Esophagus muscularis mucosa (tissue), 4 donors: ENCODE measurements at regions not wholly inside any gene's neighbourhood (a gene's known extent, or its start where the extent isn't known, plus 50 kb on each side); places are given as distances from the start of the nearest gene placed in this dataset.

Source experiments
- DNase-seq: peaks from one replicate; pipeline ENCODE4 v3.0.0-alpha.2; 2017; ENCODE audit errors: extremely low spot score
- H3K27ac ChIP-seq, 4 donors: fragments of 200-600 bp; sonication (generic); replicated peaks in 1 of 4; 1 replicate in 3 of 4; 2 replicates in 1 of 4; pipeline ENCODE4 v1.5.1; 2016 to 2019; ENCODE audit warnings: mild to moderate bottlenecking in 1 of 4
- H3K27me3 ChIP-seq, 4 donors: fragments of 200-600 bp; sonication (generic); one replicate each; pipeline versions ENCODE4 v1.5.1 to v1.6.0; 2016 to 2019
- H3K36me3 ChIP-seq, 4 donors: fragments of 200-600 bp; sonication (generic); one replicate each; pipeline ENCODE4 v1.5.1; 2016 to 2019
- H3K4me1 ChIP-seq, 4 donors: fragments of 200-600 bp; sonication (generic); one replicate each; pipeline ENCODE4 v1.5.1; 2016 to 2019
- H3K4me3 ChIP-seq, 4 donors: fragments of 200-600 bp; sonication (generic); 1 replicate in 2 of 4; 2 replicates in 2 of 4; pipeline ENCODE4 v1.5.1; 2016 to 2019; ENCODE audit warnings: mild to moderate bottlenecking in 4 of 4, moderate library complexity in 1 of 4
- H3K9me3 ChIP-seq, 4 donors: fragments of 200-600 bp; sonication (generic); 1 replicate in 3 of 4; 2 replicates in 1 of 4; pipeline ENCODE4 v1.5.1; 2016 to 2019
- EP300 ChIP-seq: sonication (generic); formaldehyde crosslinking; IDR thresholded peaks from one replicate; pipeline ENCODE4 v1.6.1; 2017; ENCODE audit warnings: antibody characterized with exemption
- POLR2A ChIP-seq: fragments of 450-650 bp; IDR thresholded peaks from one replicate; pipeline ENCODE4 v1.6.1; 2017; ENCODE audit warnings: antibody characterized with exemption, moderate library complexity, mild to moderate bottlenecking, low read depth
- POLR2AphosphoS5 ChIP-seq, 2 donors: sonication (generic); formaldehyde crosslinking; IDR thresholded peaks; one replicate each; pipeline ENCODE4 v1.6.1; 2017; ENCODE audit warnings: antibody characterized with exemption in 2 of 2
- WGBS: methylation state at CpG from one replicate; pipeline ENCODE4 v1.1.5; 2018; 5-methylcytosine and 5-hydroxymethylcytosine counted together
- intact Hi-C: fragments of 100-400 bp; cut with DNase I; formaldehyde crosslinking; loops from one replicate; pipeline ENCODE4 v1.15.1; 2023
- TF ChIP-seq, protein P1 (sequence below), 3 experiments: fragments of 200-600 bp in 2 of 3; fragments of 450-650 bp in 1 of 3; sonication (generic) in 2 of 3; IDR thresholded peaks; one replicate each; pipeline ENCODE4 v1.5.1; 2017 to 2019; ENCODE audit warnings: antibody characterized with exemption in 3 of 3, mild to moderate bottlenecking in 2 of 3, moderate library complexity in 1 of 3

DNA sequence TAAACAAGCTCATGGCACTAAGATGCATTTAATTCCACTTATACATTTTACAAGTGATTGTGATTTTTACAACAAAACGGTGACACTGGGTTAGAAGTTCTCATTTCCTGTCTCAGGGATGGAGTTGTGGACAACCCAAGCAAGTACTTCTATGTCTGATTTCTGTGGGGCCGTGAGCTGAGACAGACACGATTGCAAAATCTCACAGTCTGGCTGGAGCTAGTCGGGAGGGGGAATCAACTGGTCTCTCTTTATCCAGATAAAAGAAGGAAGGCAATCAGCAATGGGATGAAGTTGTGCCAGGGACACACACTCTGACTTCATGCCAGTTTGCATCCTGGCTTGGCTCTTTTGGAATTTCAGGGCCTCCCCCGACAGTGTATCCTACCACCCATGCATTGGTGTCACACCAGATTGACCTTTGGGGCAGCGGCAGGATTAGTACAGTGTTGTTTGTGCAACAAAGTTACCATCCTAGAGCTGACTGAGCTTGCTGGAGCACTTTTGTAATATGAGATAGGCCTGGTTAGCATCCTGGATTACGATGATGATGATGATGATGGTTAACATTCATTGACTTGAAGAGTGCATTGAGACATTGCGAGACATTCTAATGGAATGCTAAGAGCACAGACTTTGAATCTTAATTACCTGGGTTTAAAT lies 98.8 kb downstream of the CTAGE1 start:
- Histone ChIP-seq H3K27me3 (no peaks in the 10 kb centered on the region), H3K27ac (no peak overlapping the region), H3K4me1 (peaks cover 0 to 10% (median 1%) of the 10 kb centered on the region in 4 donors), H3K36me3 (no peaks in the 10 kb centered on the region), H3K4me3 (no peak overlapping the region), H3K9me3 (no peaks in the 10 kb centered on the region)
- DNase-seq = no peak
- no peak for TF ChIP-seq POLR2A
- TF ChIP-seq POLR2AphosphoS5 (IDR thresholded peaks at IDR 0.05) = no peak
- 79% methylated on average over 8 of the region's 8 CpGs for WGBS
- intact Hi-C loops = no loop called here

DNA sequence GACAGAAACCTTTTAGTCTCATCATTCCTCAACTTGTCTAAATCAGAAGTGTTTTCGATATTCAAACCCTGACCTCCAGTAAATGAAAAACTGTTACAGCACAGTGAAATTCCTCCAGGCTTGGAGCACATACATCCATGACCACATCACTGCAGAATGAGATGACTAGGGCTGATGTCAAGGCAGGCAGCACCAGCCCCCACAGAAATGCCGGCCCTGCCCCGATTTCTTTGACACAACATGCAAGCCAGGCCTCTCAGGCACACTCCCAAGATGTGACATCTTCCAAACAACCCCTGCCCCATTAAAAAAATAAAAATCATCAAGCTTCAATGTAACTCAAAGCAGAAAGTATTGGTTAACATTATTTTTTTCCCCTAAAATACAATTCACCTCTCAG lies 103.3 kb downstream of the CTAGE1 start:
- no peak for DNase-seq
- TF ChIP-seq POLR2AphosphoS5 (IDR thresholded peaks at IDR 0.05) = no peak
- no peak for TF ChIP-seq EP300
- TF ChIP-seq POLR2A = no peak
- TF ChIP-seq, protein P1, sequence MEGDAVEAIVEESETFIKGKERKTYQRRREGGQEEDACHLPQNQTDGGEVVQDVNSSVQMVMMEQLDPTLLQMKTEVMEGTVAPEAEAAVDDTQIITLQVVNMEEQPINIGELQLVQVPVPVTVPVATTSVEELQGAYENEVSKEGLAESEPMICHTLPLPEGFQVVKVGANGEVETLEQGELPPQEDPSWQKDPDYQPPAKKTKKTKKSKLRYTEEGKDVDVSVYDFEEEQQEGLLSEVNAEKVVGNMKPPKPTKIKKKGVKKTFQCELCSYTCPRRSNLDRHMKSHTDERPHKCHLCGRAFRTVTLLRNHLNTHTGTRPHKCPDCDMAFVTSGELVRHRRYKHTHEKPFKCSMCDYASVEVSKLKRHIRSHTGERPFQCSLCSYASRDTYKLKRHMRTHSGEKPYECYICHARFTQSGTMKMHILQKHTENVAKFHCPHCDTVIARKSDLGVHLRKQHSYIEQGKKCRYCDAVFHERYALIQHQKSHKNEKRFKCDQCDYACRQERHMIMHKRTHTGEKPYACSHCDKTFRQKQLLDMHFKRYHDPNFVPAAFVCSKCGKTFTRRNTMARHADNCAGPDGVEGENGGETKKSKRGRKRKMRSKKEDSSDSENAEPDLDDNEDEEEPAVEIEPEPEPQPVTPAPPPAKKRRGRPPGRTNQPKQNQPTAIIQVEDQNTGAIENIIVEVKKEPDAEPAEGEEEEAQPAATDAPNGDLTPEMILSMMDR (IDR thresholded peaks at IDR 0.05) = no peak
- WGBS = 37% methylated on average over 3 of the region's 3 CpGs
- no peaks in the 10 kb centered on the region for H3K9me3 ChIP-seq
- H3K4me3 ChIP-seq = no peak overlapping the region
- H3K27ac ChIP-seq = no peak overlapping the region
- H3K27me3 ChIP-seq = no peaks in the 10 kb centered on the region
- H3K4me1 ChIP-seq = no peaks in the 10 kb centered on the region
- no peaks in the 10 kb centered on the region for H3K36me3 ChIP-seq
- intact Hi-C loops = no loop called here

DNA sequence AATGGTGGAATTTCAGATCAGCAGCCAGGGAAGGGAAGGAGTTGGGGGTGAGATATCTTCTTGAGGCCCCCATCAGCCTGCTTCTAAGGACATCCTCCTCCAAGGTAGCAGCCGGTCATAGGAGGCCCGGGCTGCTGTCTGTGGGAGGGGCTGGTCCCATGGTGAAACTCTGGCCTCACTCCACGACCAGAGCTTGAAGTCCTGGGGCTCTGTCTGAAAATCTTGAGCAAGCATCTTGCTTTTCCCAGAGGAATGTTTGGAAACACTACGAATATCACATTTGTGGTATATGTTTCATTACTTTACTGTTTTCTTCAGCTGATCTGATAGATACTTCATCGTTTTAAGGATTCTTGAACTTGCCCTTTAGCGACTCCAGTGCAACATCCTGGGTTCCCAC lies 103.7 kb downstream of the CTAGE1 start:
- H3K9me3 ChIP-seq = no peaks in the 10 kb centered on the region
- no peak overlapping the region for H3K4me3 ChIP-seq
- intact Hi-C loops = no loop called here
- TF ChIP-seq EP300 = no peak
- TF ChIP-seq POLR2A = no peak
- WGBS = 58% methylated on average over 6 of the region's 6 CpGs
- H3K4me1 ChIP-seq = no peaks in the 10 kb centered on the region
- no peak for DNase-seq
- H3K27ac ChIP-seq = no peak overlapping the region
- no peaks in the 10 kb centered on the region for H3K27me3 ChIP-seq
- H3K36me3 ChIP-seq = no peaks in the 10 kb centered on the region

DNA sequence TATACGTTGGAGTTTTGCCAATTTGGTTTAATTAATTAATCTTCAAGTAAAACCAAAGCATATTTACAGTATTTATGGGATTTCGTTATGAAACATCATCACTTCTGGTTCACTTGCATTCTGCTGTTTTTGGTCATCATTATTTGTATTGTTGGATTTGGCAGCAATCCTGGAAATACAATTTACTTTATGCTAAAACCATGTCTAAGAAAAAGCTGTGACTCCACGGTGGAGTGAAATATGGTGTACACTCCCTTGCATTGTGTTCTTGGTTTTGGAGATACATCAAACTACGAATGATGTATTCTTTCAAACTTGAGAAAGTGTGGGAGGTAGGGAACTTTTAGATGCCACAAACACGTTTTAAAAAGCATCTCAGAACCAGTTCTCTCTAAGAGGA lies 106.4 kb downstream of the CTAGE1 start:
- Histone ChIP-seq H3K27ac (no peak overlapping the region), H3K4me3 (no peak overlapping the region), H3K36me3 (no peaks in the 10 kb centered on the region), H3K27me3 (no peaks in the 10 kb centered on the region), H3K9me3 (no peaks in the 10 kb centered on the region), H3K4me1 (no peaks in the 10 kb centered on the region)
- DNase-seq = no peak
- TF ChIP-seq, protein P1 (IDR thresholded peaks at IDR 0.05) = no peak
- TF ChIP-seq POLR2AphosphoS5 (IDR thresholded peaks at IDR 0.05) (no peak), EP300 (no peak), POLR2A (no peak)
- intact Hi-C loops = no loop called here
- WGBS = 32% methylated on average over 5 of the region's 5 CpGs

DNA sequence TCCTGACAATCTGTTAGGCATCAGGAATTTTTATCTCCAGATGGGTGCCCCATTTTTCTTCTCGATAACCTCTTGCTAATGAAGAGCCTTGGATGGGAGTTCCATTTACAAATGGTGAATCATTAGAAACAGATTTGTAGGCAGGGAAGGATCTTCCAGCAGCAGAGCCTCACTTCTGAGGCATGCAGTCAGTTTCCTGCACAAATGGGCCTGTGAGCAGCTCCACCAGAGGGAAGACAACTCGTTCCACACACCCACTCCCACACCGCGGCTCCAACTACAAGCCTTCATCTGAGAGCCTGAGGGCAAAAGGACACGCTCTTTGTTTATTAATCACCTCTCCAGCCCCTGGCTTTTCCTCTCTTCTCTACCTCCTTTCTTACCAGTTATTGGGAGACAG lies 108.5 kb downstream of the CTAGE1 start:
- Histone ChIP-seq H3K9me3 (no peaks in the 10 kb centered on the region), H3K27ac (no peak overlapping the region), H3K27me3 (no peaks in the 10 kb centered on the region), H3K36me3 (no peaks in the 10 kb centered on the region), H3K4me3 (no peak overlapping the region), H3K4me1 (no peaks in the 10 kb centered on the region)
- intact Hi-C loops = no loop called here
- DNase-seq = no peak
- 52% methylated on average over 5 of the region's 5 CpGs for WGBS
- TF ChIP-seq, protein P1 (IDR thresholded peaks at IDR 0.05) = no peak
- TF ChIP-seq EP300 (no peak), POLR2AphosphoS5 (IDR thresholded peaks at IDR 0.05) (no peak), POLR2A (no peak)

DNA sequence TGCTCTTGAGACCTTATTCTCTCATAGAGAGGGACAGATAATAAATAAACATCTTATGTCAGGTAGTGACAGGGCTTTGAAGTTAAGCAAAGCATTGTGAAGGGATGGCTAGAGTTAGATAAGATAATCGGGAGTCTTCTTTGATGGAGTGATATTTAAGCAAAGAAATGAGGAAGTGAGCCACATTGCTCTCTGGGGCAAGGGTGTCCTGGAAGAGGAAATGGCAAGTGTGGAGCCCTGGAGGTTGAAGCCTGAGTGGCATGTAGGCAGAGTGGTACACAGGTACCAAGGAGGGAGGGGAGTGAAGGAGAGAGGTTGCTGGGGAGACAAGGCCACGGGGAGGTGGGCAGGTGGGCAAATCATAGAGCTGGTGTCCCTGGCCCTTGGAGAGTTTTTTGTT lies 110.2 kb downstream of the CTAGE1 start:
- WGBS = 75% methylated on average over 2 of the region's 2 CpGs
- no peak for DNase-seq
- no peak overlapping the region for H3K4me3 ChIP-seq
- H3K36me3 ChIP-seq = no peaks in the 10 kb centered on the region
- intact Hi-C loops = no loop called here
- H3K27ac ChIP-seq = no peak overlapping the region
- H3K9me3 ChIP-seq = no peaks in the 10 kb centered on the region
- TF ChIP-seq EP300 (no peak), POLR2A (no peak), POLR2AphosphoS5 (IDR thresholded peaks at IDR 0.05) (no peak)
- TF ChIP-seq, protein P1 (IDR thresholded peaks at IDR 0.05) = no peak
- H3K4me1 ChIP-seq = no peaks in the 10 kb centered on the region
- H3K27me3 ChIP-seq = no peaks in the 10 kb centered on the region
